HG03575 (cell line): ENCODE measurements at regions not wholly inside any gene's neighbourhood (a gene's known extent, or its start where the extent isn't known, plus 50 kb on each side); places are given as distances from the start of the nearest gene placed in this dataset.
"Not testable (repeated sequence)": the region's sequence is repeated elsewhere in the genome, so short reads cannot be mapped to it uniquely, and the experiment has no call there.

Source experiments
- ATAC-seq: cut with Tn5 transposase; IDR thresholded peaks from one replicate; pipeline ENCODE4 v1.9.1; 2021; ENCODE audit not compliant: unreplicated experiment, insufficient number of reproducible peaks, low FRiP score; ENCODE audit errors: extremely low read depth

- ATAC-seq: no peak
Measured at GRCh38 chr9:81459591-81459990, 229.8 kb downstream of the TLE1 start.

GRCh38 chr9:81456431-81457006, 232.8 kb downstream of the TLE1 start:
- ATAC-seq: no peak

- ATAC-seq: no peak
Measured at GRCh38 chr9:81455462-81456219, 233.7 kb downstream of the TLE1 start.

- no peak for ATAC-seq
Measured at GRCh38 chr9:81445331-81445921, 243.9 kb downstream of the TLE1 start.

- no peak for ATAC-seq
Measured at GRCh38 chr9:81431641-81432040, 257.7 kb downstream of the TLE1 start.

GRCh38 chr9:81430727-81431126, 258.6 kb downstream of the TLE1 start:
- ATAC-seq: no peak

GRCh38 chr9:81427870-81428269, 261.5 kb downstream of the TLE1 start:
- ATAC-seq: no peak

- no peak for ATAC-seq
Measured at GRCh38 chr9:81424431-81424830, 264.9 kb downstream of the TLE1 start.

GRCh38 chr9:81423589-81424326, 265.6 kb downstream of the TLE1 start:
- ATAC-seq: no peak

GRCh38 chr9:81421090-81421489, 268.3 kb downstream of the TLE1 start:
- ATAC-seq: not testable (repeated sequence)

GRCh38 chr9:81420024-81420423, 269.3 kb downstream of the TLE1 start:
- ATAC-seq: no peak

GRCh38 chr9:81417941-81418340, 271.4 kb downstream of the TLE1 start:
- ATAC-seq: no peak

- ATAC-seq: no peak
Measured at GRCh38 chr9:81417299-81417675, 272.1 kb downstream of the TLE1 start.

- no peak for ATAC-seq
Measured at GRCh38 chr9:81416476-81417298, 272.7 kb downstream of the TLE1 start.

GRCh38 chr9:81414836-81415235, 274.5 kb downstream of the TLE1 start:
- ATAC-seq: no peak

- no peak for ATAC-seq
Measured at GRCh38 chr9:81411961-81412360, 277.4 kb downstream of the TLE1 start.

- ATAC-seq: no peak
Measured at GRCh38 chr9:81410201-81410600, 279.1 kb downstream of the TLE1 start.

- ATAC-seq: no peak
Measured at GRCh38 chr9:81408951-81409350, 280.4 kb downstream of the TLE1 start.
